Nephron (organoid): ENCODE measurements at regions not wholly inside any gene's neighbourhood (a gene's known extent, or its start where the extent isn't known, plus 50 kb on each side); places are given as distances from the start of the nearest gene placed in this dataset.

ENCODE experiments used
- H3K27ac Mint-ChIP-seq, 3 experiments: 2 replicates each; pipeline ENCODE4 v1.8.0; 2020; ENCODE audit warnings: mixed read lengths in 3 of 3, mild to moderate bottlenecking in 2 of 3, moderate library complexity in 1 of 3
- H3K27me3 Mint-ChIP-seq: 2 replicates; pipeline ENCODE4 v1.8.0; 2021; ENCODE audit warnings: low read depth, mild to moderate bottlenecking, moderate library complexity, mixed read lengths
- H3K36me3 Mint-ChIP-seq: 2 replicates; pipeline ENCODE4 v1.8.0; 2020; ENCODE audit warnings: low read depth, mixed read lengths
- H3K4me1 Mint-ChIP-seq: 2 replicates; pipeline ENCODE4 v1.8.0; 2020; ENCODE audit warnings: mixed read lengths
- H3K4me3 Mint-ChIP-seq, 3 experiments: 2 replicates each; pipeline ENCODE4 v1.8.0; 2020; ENCODE audit warnings: mild to moderate bottlenecking in 3 of 3, mixed read lengths in 3 of 3, moderate library complexity in 2 of 3
- H3K9me3 Mint-ChIP-seq: 2 replicates; pipeline ENCODE4 v1.8.0; 2020; ENCODE audit warnings: mixed read lengths
- CTCF ChIP-seq, 3 experiments: fragments of 200-600 bp; sonication (generic); IDR thresholded peaks; one replicate each; pipeline ENCODE4 v1.5.0; 2021; ENCODE audit warnings: antibody characterized with exemption in 3 of 3; ENCODE audit not compliant: unreplicated experiment in 3 of 3

GRCh38 chr1:115491298-115492018, 150.3 kb upstream of the VANGL1 start:
- H3K9me3 Mint-ChIP-seq = peaks cover 3% of the 10 kb centered on the region
- no peak for TF ChIP-seq CTCF (IDR thresholded peaks at IDR 0.05; ENCODE audit: unreplicated experiment in 3 of 3)
- H3K4me1 Mint-ChIP-seq = no peaks in the 10 kb centered on the region
- no peak overlapping the region for H3K27ac Mint-ChIP-seq
- no peaks in the 10 kb centered on the region for H3K27me3 Mint-ChIP-seq
- no peaks in the 10 kb centered on the region for H3K36me3 Mint-ChIP-seq
- H3K4me3 Mint-ChIP-seq = no peak overlapping the region

- H3K4me1 Mint-ChIP-seq = no peaks in the 10 kb centered on the region
- H3K27ac Mint-ChIP-seq = no peak overlapping the region
- no peaks in the 10 kb centered on the region for H3K36me3 Mint-ChIP-seq
- H3K4me3 Mint-ChIP-seq = no peak overlapping the region
- peaks cover 41% of the 10 kb centered on the region for H3K27me3 Mint-ChIP-seq
- TF ChIP-seq CTCF (IDR thresholded peaks at IDR 0.05; ENCODE audit: unreplicated experiment in 3 of 3) = no peak
- H3K9me3 Mint-ChIP-seq = peaks cover 4% of the 10 kb centered on the region
Measured at GRCh38 chr1:115479055-115479482, 141.0 kb upstream of the NGF start.

GRCh38 chr1:115477071-115477470, 139.0 kb upstream of the NGF start:
- Mint-ChIP-seq H3K9me3 (no peaks in the 10 kb centered on the region), H3K27me3 (peaks cover 39% of the 10 kb centered on the region), H3K27ac (no peak overlapping the region), H3K4me1 (no peaks in the 10 kb centered on the region), H3K36me3 (no peaks in the 10 kb centered on the region), H3K4me3 (no peak overlapping the region)
- TF ChIP-seq CTCF (IDR thresholded peaks at IDR 0.05; ENCODE audit: unreplicated experiment in 3 of 3) = no peak

GRCh38 chr1:115476616-115477015, 138.6 kb upstream of the NGF start:
- TF ChIP-seq CTCF (IDR thresholded peaks at IDR 0.05; ENCODE audit: unreplicated experiment in 3 of 3) = no peak
- no peak overlapping the region for H3K4me3 Mint-ChIP-seq
- H3K9me3 Mint-ChIP-seq = no peaks in the 10 kb centered on the region
- H3K36me3 Mint-ChIP-seq = no peaks in the 10 kb centered on the region
- no peaks in the 10 kb centered on the region for H3K4me1 Mint-ChIP-seq
- peaks cover 41% of the 10 kb centered on the region for H3K27me3 Mint-ChIP-seq
- H3K27ac Mint-ChIP-seq = no peak overlapping the region

- no peaks in the 10 kb centered on the region for H3K36me3 Mint-ChIP-seq
- H3K9me3 Mint-ChIP-seq = no peaks in the 10 kb centered on the region
- no peak overlapping the region for H3K27ac Mint-ChIP-seq
- H3K4me1 Mint-ChIP-seq = no peaks in the 10 kb centered on the region
- no peak for TF ChIP-seq CTCF (IDR thresholded peaks at IDR 0.05; ENCODE audit: unreplicated experiment in 3 of 3)
- no peak overlapping the region for H3K4me3 Mint-ChIP-seq
- H3K27me3 Mint-ChIP-seq = peaks cover 35% of the 10 kb centered on the region
Measured at GRCh38 chr1:115475901-115476300, 137.9 kb upstream of the NGF start.

- no peaks in the 10 kb centered on the region for H3K9me3 Mint-ChIP-seq
- no peaks in the 10 kb centered on the region for H3K4me1 Mint-ChIP-seq
- no peaks in the 10 kb centered on the region for H3K36me3 Mint-ChIP-seq
- H3K27ac Mint-ChIP-seq = no peak overlapping the region
- H3K4me3 Mint-ChIP-seq = no peak overlapping the region
- TF ChIP-seq CTCF (IDR thresholded peaks at IDR 0.05; ENCODE audit: unreplicated experiment in 3 of 3) = no peak
- peaks cover 35% of the 10 kb centered on the region for H3K27me3 Mint-ChIP-seq
Measured at GRCh38 chr1:115475252-115475651, 137.2 kb upstream of the NGF start.
